Mesendoderm (in vitro differentiated cells): ENCODE measurements at regions not wholly inside any gene's neighbourhood (a gene's known extent, or its start where the extent isn't known, plus 50 kb on each side); places are given as distances from the start of the nearest gene placed in this dataset.

Experiments
- DNase-seq: peaks from one replicate; pipeline ENCODE4 v3.0.0; 2013
- H2AK5ac ChIP-seq: 2 replicates; pipeline ENCODE4 v1.6.1; 2013; ENCODE audit warnings: low read length, inconsistent platforms
- H2BK120ac ChIP-seq: 2 replicates; pipeline ENCODE4 v1.6.1; 2013; ENCODE audit warnings: low read depth, mild to moderate bottlenecking, low read length, moderate library complexity, mixed read lengths
- H2BK15ac ChIP-seq: replicated peaks from 2 replicates; pipeline ENCODE4 v1.6.1; 2013; ENCODE audit warnings: low read depth, mild to moderate bottlenecking, moderate library complexity
- H2BK5ac ChIP-seq: 2 replicates; pipeline ENCODE4 v1.6.1; 2013; ENCODE audit warnings: low read length, inconsistent platforms
- H3K18ac ChIP-seq: 2 replicates; pipeline ENCODE4 v1.6.1; 2013; ENCODE audit warnings: mild to moderate bottlenecking, low read length, mixed read lengths
- H3K23ac ChIP-seq: one replicate; pipeline ENCODE4 v1.6.1; 2013; ENCODE audit warnings: low read length
- H3K27ac ChIP-seq: 2 replicates; pipeline ENCODE4 v1.5.1; 2013; ENCODE audit warnings: low read depth, mild to moderate bottlenecking, inconsistent platforms, low read length, moderate library complexity
- H3K27me3 ChIP-seq: 2 replicates; pipeline ENCODE4 v1.6.1; 2013; ENCODE audit warnings: low read length, control low read depth, mild to moderate bottlenecking, inconsistent platforms; ENCODE audit not compliant: insufficient read depth, poor library complexity
- H3K36me3 ChIP-seq: 2 replicates; pipeline ENCODE4 v1.6.1; 2013; ENCODE audit warnings: low read length, inconsistent platforms; ENCODE audit not compliant: control insufficient read depth, insufficient read depth
- H3K4ac ChIP-seq: one replicate; pipeline ENCODE4 v1.6.1; 2013; ENCODE audit warnings: low read depth, mild to moderate bottlenecking, low read length, moderate library complexity
- H3K4me1 ChIP-seq: 2 replicates; pipeline ENCODE4 v1.6.1; 2013; ENCODE audit warnings: low read depth, low read length, inconsistent platforms; ENCODE audit not compliant: control insufficient read depth
- H3K4me2 ChIP-seq: 2 replicates; pipeline ENCODE4 v1.6.1; 2013; ENCODE audit warnings: low read length
- H3K4me3 ChIP-seq: 2 replicates; pipeline ENCODE4 v1.5.1; 2013; ENCODE audit warnings: mild to moderate bottlenecking, low read length
- H3K56ac ChIP-seq: one replicate; pipeline ENCODE4 v1.6.1; 2013; ENCODE audit warnings: low read length
- H3K79me1 ChIP-seq: 2 replicates; pipeline ENCODE4 v1.6.1; 2013; ENCODE audit warnings: low read length, inconsistent platforms
- H3K79me2 ChIP-seq: 2 replicates; pipeline ENCODE4 v1.6.1; 2013; ENCODE audit warnings: mild to moderate bottlenecking, low read length; ENCODE audit not compliant: control insufficient read depth, insufficient read depth
- H3K9ac ChIP-seq: 2 replicates; pipeline ENCODE4 v1.6.1; 2013; ENCODE audit warnings: low read length, inconsistent platforms
- H4K5ac ChIP-seq: one replicate; pipeline ENCODE4 v1.6.1; 2013; ENCODE audit warnings: low read length
- H4K8ac ChIP-seq: one replicate; pipeline ENCODE4 v1.6.1; 2013; ENCODE audit warnings: low read depth, mild to moderate bottlenecking, control low read depth, low read length, moderate library complexity
- WGBS: extraction: QIAGEN DNeasy Blood & Tissue Kit; methylation state at CpG from one replicate; pipeline ENCODE4 v1.1.7; 2013; ENCODE audit warnings: low lambda C conversion rate, missing lambda C conversion rate; ENCODE audit not compliant: insufficient coverage; ENCODE audit errors: extremely low coverage; 5-methylcytosine and 5-hydroxymethylcytosine counted together

DNA sequence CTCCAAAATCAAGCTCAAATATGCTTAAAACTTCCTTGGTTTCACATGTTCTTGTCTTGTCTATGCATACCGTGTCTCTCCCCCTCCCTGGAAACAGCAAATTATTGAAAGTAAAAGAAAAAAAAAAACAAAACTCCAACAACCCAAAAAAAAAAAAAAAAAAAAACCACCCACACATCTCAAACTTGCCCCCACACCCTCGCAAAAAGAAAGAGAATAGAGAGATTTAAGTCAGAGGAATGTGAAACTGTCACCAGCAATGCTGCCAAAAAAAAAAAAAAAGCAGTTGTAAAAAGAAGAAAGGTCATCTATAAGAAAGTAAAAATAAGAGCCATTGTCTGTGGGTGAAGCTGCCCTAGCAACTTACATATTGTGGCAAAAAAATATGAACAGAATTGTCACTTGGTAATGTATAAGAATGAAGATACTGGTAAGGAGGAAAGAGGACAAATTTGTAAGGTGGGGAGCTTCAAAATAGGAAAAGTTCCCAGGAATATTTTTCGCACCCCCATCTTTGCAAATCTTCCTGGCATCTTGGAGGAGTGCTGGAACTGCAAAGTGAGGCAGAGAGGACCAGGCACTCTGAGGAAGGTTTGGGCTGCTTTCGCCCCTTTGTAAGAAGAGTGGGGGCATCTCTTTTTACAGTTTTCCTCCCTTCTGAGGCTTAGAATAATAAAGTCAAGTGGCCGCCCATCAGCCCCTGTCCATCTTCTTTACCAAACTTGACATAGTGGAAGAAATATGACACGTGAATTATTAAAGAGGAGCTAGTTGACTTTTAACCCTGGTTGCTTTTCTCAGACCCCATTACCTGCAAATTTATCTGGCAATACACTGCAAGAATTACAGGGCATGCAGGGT lies 81.8 kb downstream of the NR2F2 start:
- H3K4me1 ChIP-seq, result no peaks in the 10 kb centered on the region
- WGBS, result no CpG with 5 or more reads among the region's 6 CpGs

DNA sequence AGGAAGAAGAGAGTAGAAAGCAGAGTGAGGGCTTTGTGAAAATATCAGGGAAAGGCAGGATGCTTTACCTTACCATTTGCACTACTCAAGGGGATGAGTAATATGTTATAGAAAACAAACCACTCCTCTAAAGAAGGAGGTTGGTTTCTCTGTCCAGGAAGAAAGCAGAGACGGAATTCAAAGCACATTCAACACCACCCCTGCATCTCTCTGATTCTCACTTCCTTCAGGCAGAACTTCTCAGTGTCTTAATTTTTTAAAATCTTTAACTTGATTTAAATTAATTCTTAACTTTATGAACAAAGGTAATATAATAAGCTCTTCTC lies 82.4 kb downstream of the NR2F2 start:
- no peak overlapping the region for H2BK120ac ChIP-seq
- no peak for DNase-seq
- H3K27ac ChIP-seq, result no peak overlapping the region
- H3K4me1 ChIP-seq, result no peaks in the 10 kb centered on the region
- no peak overlapping the region for H3K4me3 ChIP-seq
- no peak overlapping the region for H2AK5ac ChIP-seq
- H3K79me2 ChIP-seq, result no peaks in the 10 kb centered on the region
- no peak overlapping the region for H3K18ac ChIP-seq
- no peak overlapping the region for H2BK5ac ChIP-seq
- no peak overlapping the region for H4K5ac ChIP-seq
- H3K27me3 ChIP-seq, result peaks cover 87% of the 10 kb centered on the region
- H3K23ac ChIP-seq, result no peak overlapping the region
- no peak overlapping the region for H4K8ac ChIP-seq
- no peak overlapping the region for H3K4ac ChIP-seq
- WGBS, result no CpG with 5 or more reads among the region's 1 CpG
- no peak overlapping the region for H3K9ac ChIP-seq
- no peaks in the 10 kb centered on the region for H3K36me3 ChIP-seq
- H3K56ac ChIP-seq, result no peak overlapping the region
- H3K4me2 ChIP-seq, result no peak overlapping the region
- no peaks in the 10 kb centered on the region for H3K79me1 ChIP-seq
- no peak overlapping the region for H2BK15ac ChIP-seq

More for the DNA sequence above, 81.8 kb downstream of the NR2F2 start:
- H3K9ac ChIP-seq, result no peak overlapping the region
- no peak overlapping the region for H3K18ac ChIP-seq
- H2BK15ac ChIP-seq, result no peak overlapping the region
- no peaks in the 10 kb centered on the region for H3K79me2 ChIP-seq
- no peak overlapping the region for H3K4me3 ChIP-seq
- no peaks in the 10 kb centered on the region for H3K36me3 ChIP-seq
- no peak overlapping the region for H3K4ac ChIP-seq
- H3K79me1 ChIP-seq, result no peaks in the 10 kb centered on the region
- no peak for DNase-seq
- no peak overlapping the region for H2BK120ac ChIP-seq
- H4K5ac ChIP-seq, result no peak overlapping the region
- no peak overlapping the region for H3K27ac ChIP-seq
- H3K27me3 ChIP-seq, result peaks cover 86% of the 10 kb centered on the region
- no peak overlapping the region for H4K8ac ChIP-seq
- H2BK5ac ChIP-seq, result no peak overlapping the region
- no peak overlapping the region for H2AK5ac ChIP-seq
- H3K23ac ChIP-seq, result no peak overlapping the region
- H3K56ac ChIP-seq, result no peak overlapping the region
- H3K4me2 ChIP-seq, result no peak overlapping the region

DNA sequence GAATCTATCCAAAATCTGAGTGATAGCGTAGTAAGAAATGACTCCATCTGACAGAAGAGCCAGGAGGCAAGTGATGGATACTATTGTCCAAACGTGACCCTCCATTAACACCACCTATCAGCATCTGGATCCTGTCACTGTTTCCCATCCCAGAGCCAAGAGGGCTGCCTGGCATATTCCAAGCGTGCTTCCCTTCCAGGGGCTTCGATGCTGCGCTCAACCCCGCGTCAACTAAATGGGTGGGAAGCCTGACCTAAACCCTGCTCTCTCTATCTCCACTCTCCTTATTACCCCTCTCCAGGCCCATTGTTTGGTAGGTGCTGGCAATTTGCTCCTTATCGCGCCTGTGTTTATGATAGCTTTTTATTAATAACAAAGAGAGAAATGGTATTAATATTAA lies 83.2 kb downstream of the NR2F2 start:
- Histone ChIP-seq H3K4ac (no peak overlapping the region), H3K4me2 (no peak overlapping the region), H3K27ac (no peak overlapping the region), H2BK120ac (no peak overlapping the region), H3K9ac (no peak overlapping the region), H3K36me3 (no peaks in the 10 kb centered on the region), H3K23ac (no peak overlapping the region), H4K8ac (no peak overlapping the region), H3K4me3 (no peak overlapping the region), H3K27me3 (peaks cover 87% of the 10 kb centered on the region), H2BK15ac (no peak overlapping the region), H3K4me1 (no peaks in the 10 kb centered on the region), H3K18ac (no peak overlapping the region), H3K56ac (no peak overlapping the region), H3K79me1 (no peaks in the 10 kb centered on the region), H2AK5ac (no peak overlapping the region), H3K79me2 (no peaks in the 10 kb centered on the region), H2BK5ac (no peak overlapping the region), H4K5ac (no peak overlapping the region)
- peak; percentile 16 for DNase-seq
- WGBS, result no CpG with 5 or more reads among the region's 9 CpGs

DNA sequence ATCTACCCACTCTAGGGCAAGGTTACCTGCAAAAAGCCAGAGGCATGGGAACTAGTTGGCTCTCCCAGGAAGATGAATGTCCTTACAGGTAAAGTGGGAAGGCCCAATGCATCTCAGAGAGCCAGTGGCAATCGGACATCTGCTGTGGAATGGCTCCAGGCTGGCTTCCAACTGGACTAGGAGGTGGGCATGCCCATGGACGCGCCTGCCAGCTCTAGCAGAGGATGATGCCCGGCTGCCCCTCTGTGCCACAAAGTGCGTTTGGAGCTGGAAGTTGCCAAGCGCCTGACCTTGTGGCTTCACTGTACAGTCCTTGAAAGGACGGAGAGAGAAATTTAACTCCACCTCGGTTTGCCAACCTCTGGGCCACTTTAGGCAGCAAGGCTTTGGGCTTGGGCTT lies 84.4 kb downstream of the NR2F2 start:
- H3K9ac ChIP-seq, result no peak overlapping the region
- no peak overlapping the region for H3K18ac ChIP-seq
- H3K36me3 ChIP-seq, result no peaks in the 10 kb centered on the region
- WGBS, result no CpG with 5 or more reads among the region's 8 CpGs
- H3K79me1 ChIP-seq, result no peaks in the 10 kb centered on the region
- no peak overlapping the region for H2BK120ac ChIP-seq
- no peaks in the 10 kb centered on the region for H3K4me1 ChIP-seq
- H2BK15ac ChIP-seq, result no peak overlapping the region
- no peak overlapping the region for H2BK5ac ChIP-seq
- no peak overlapping the region for H3K56ac ChIP-seq
- no peaks in the 10 kb centered on the region for H3K79me2 ChIP-seq
- H3K4me2 ChIP-seq, result no peak overlapping the region
- DNase-seq, result peak; percentile 4
- H4K8ac ChIP-seq, result no peak overlapping the region
- no peak overlapping the region for H3K4me3 ChIP-seq
- H3K27ac ChIP-seq, result no peak overlapping the region
- no peak overlapping the region for H2AK5ac ChIP-seq
- no peak overlapping the region for H3K4ac ChIP-seq
- H4K5ac ChIP-seq, result no peak overlapping the region
- H3K23ac ChIP-seq, result no peak overlapping the region
- H3K27me3 ChIP-seq, result peaks cover 80% of the 10 kb centered on the region

DNA sequence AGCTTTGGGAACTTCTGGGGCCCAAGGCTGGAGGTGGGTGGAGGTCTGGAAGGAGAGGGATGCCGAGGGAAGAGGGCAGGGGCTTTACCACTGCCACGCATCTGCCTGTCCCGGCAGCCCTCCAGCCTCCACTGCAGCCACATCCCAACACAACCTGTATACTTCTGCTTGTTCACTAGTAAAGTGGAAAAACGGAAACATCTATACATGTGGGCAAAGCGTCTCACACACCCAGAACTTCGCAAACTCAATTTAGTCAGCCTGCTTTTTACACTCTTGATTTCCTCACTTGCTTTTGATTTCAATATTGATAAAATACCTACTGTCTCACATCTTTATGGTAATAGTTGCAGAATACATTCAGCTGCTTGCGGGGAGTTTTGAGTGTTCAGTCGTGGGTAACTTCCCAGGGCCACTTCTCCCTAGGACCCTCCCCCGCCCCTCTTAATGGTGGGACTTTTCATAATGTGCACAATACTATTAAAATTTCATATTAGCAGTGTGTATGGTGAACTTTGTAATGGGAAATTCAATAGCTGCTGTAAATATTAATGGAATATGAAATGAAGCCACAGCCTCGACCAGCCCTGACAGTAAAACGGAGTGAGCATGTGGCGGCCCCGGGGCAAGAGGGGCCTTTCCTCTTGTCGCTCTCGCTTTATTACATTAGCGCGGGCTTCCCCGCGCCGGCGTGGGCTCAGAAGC lies 85.2 kb downstream of the NR2F2 start:
- H3K18ac ChIP-seq, result no peak overlapping the region
- no peak overlapping the region for H2BK15ac ChIP-seq
- H3K27ac ChIP-seq, result no peak overlapping the region
- H3K79me2 ChIP-seq, result no peaks in the 10 kb centered on the region
- H3K79me1 ChIP-seq, result no peaks in the 10 kb centered on the region
- H3K4me2 ChIP-seq, result no peak overlapping the region
- no peaks in the 10 kb centered on the region for H3K36me3 ChIP-seq
- no peak overlapping the region for H2BK5ac ChIP-seq
- peaks cover 77% of the 10 kb centered on the region for H3K27me3 ChIP-seq
- no peak overlapping the region for H3K23ac ChIP-seq
- H3K4ac ChIP-seq, result no peak overlapping the region
- whole genome bisulfite sequencing, result no CpG with 5 or more reads among the region's 21 CpGs
- H3K4me3 ChIP-seq, result no peak overlapping the region
- no peak overlapping the region for H3K56ac ChIP-seq
- no peak overlapping the region for H3K9ac ChIP-seq
- no peak overlapping the region for H2AK5ac ChIP-seq
- no peak overlapping the region for H4K8ac ChIP-seq
- DNase-seq, result no peak
- no peak overlapping the region for H2BK120ac ChIP-seq
- peaks cover 1% of the 10 kb centered on the region for H3K4me1 ChIP-seq
- H4K5ac ChIP-seq, result no peak overlapping the region
